IMR-90 (cell line): ENCODE measurements at regions not wholly inside any gene's neighbourhood (a gene's known extent, or its start where the extent isn't known, plus 50 kb on each side); places are given as distances from the start of the nearest gene placed in this dataset.

Experiments
- ATAC-seq: fragments of 200-7000 bp; cut with Tn5 transposase; 2 replicates; pipeline ENCODE4 v1.9.1; 2020; ENCODE audit warnings: low read depth, mild to moderate bottlenecking, moderate library complexity
- BruUV-seq: library from RNA; stranded (reverse); fragments of 400-500 nt; replicated peaks from 2 replicates; lab custom pipeline; 2021; lab: Mats Ljungman, UMichigan
- CTCF ChIA-PET: fragments of 300-600 bp; formaldehyde crosslinking; extraction: SDS; loops from one replicate; lab custom pipeline; 2021; ENCODE audit warnings: antibody characterized with exemption; lab: Yijun Ruan, JAX
- POLR2A ChIA-PET: fragments of 300-600 bp; sonication (Branson Sonifier 250); formaldehyde crosslinking; loops from one replicate; lab custom pipeline; 2022; ENCODE audit warnings: antibody characterized with exemption; ENCODE audit not compliant: unreplicated experiment; lab: Charles Lee
- DNase-seq: peaks from one replicate; pipeline ENCODE4 v3.0.0; 2013
- H2AFZ ChIP-seq: replicated peaks from 2 replicates; pipeline ENCODE3; 2013; ENCODE audit warnings: low read length, mild to moderate bottlenecking; ENCODE audit not compliant: poor library complexity
- H2AK5ac ChIP-seq: 2 replicates; pipeline ENCODE4 v1.6.1; 2013; ENCODE audit warnings: low read depth, low read length, inconsistent platforms
- H2AK9ac ChIP-seq: replicated peaks from 2 replicates; pipeline ENCODE3; 2013; ENCODE audit warnings: mild to moderate bottlenecking, low read depth, low read length, moderate library complexity; ENCODE audit not compliant: poor library complexity
- H2BK120ac ChIP-seq: 2 replicates; pipeline ENCODE4 v1.6.1; 2013; ENCODE audit warnings: low read depth, low read length, inconsistent platforms
- H2BK15ac ChIP-seq: 3 replicates; pipeline ENCODE4 v1.6.1; 2013; ENCODE audit warnings: low read depth, low read length, inconsistent platforms
- H2BK20ac ChIP-seq: 2 replicates; pipeline ENCODE4 v1.6.1; 2013; ENCODE audit warnings: low read depth, mild to moderate bottlenecking, inconsistent platforms, low read length, moderate library complexity
- H2BK5ac ChIP-seq: 2 replicates; pipeline ENCODE4 v1.6.1; 2013; ENCODE audit warnings: mild to moderate bottlenecking, low read depth, low read length, inconsistent platforms; ENCODE audit not compliant: poor library complexity, severe bottlenecking
- H3K14ac ChIP-seq: replicated peaks from 2 replicates; pipeline ENCODE4 v1.6.1; 2013; ENCODE audit warnings: low read depth, low read length, inconsistent platforms
- H3K18ac ChIP-seq: 2 replicates; pipeline ENCODE4 v1.6.1; 2013; ENCODE audit warnings: low read depth, low read length, control low read depth
- H3K23ac ChIP-seq: 2 replicates; pipeline ENCODE4 v1.6.1; 2013; ENCODE audit warnings: low read depth, low read length, inconsistent platforms
- H3K27ac ChIP-seq: 2 replicates; pipeline ENCODE4 v1.5.1; 2013; ENCODE audit warnings: mild to moderate bottlenecking, control low read depth, low read length; ENCODE audit not compliant: insufficient read depth
- H3K27me3 ChIP-seq: 2 replicates; pipeline ENCODE4 v1.6.1; 2013; ENCODE audit warnings: low read length; ENCODE audit not compliant: control insufficient read depth, insufficient read depth
- H3K36me3 ChIP-seq: 2 replicates; pipeline ENCODE4 v1.6.1; 2013; ENCODE audit warnings: low read length, mixed read lengths; ENCODE audit not compliant: control insufficient read depth, insufficient read depth
- H3K4ac ChIP-seq: 2 replicates; pipeline ENCODE4 v1.6.1; 2013; ENCODE audit warnings: low read depth, low read length, inconsistent platforms
- H3K4me1 ChIP-seq: 2 replicates; pipeline ENCODE4 v1.6.1; 2013; ENCODE audit warnings: low read length, mixed read lengths; ENCODE audit not compliant: control insufficient read depth, insufficient read depth
- H3K4me2 ChIP-seq: 2 replicates; pipeline ENCODE4 v1.6.1; 2013; ENCODE audit warnings: low read depth, mild to moderate bottlenecking, control low read depth, low read length, moderate library complexity
- H3K4me3 ChIP-seq: 2 replicates; pipeline ENCODE4 v1.5.1; 2013; ENCODE audit warnings: low read depth, mild to moderate bottlenecking, control low read depth, low read length, moderate library complexity; ENCODE audit not compliant: insufficient read depth
- H3K56ac ChIP-seq: 2 replicates; pipeline ENCODE4 v1.6.1; 2013; ENCODE audit warnings: low read length, inconsistent platforms; ENCODE audit not compliant: insufficient read depth; ENCODE audit errors: extremely low read depth
- H3K79me1 ChIP-seq, 2 experiments: 2 replicates each; pipeline ENCODE4 v1.6.1; 2013; ENCODE audit warnings: low read length in 2 of 2, inconsistent platforms in 1 of 2, low read depth in 1 of 2
- H3K9ac ChIP-seq: 2 replicates; pipeline ENCODE4 v1.6.1; 2013; ENCODE audit warnings: low read depth, low read length, control low read depth
- H3K9me1 ChIP-seq: 2 replicates; pipeline ENCODE4 v1.6.1; 2013; ENCODE audit warnings: low read length, inconsistent platforms; ENCODE audit not compliant: insufficient read depth
- H3K9me3 ChIP-seq: 2 replicates; pipeline ENCODE4 v1.6.1; 2013; ENCODE audit warnings: low read length; ENCODE audit not compliant: control insufficient read depth, insufficient read depth
- H4K20me1 ChIP-seq: 2 replicates; pipeline ENCODE4 v1.6.1; 2013; ENCODE audit warnings: low read length, inconsistent platforms; ENCODE audit not compliant: insufficient read depth
- H4K5ac ChIP-seq: 2 replicates; pipeline ENCODE4 v1.6.1; 2013; ENCODE audit warnings: mild to moderate bottlenecking, low read depth, low read length, control low read depth
- H4K8ac ChIP-seq, 2 experiments: 2 replicates each; pipeline ENCODE4 v1.6.1; 2013; ENCODE audit warnings: low read depth in 2 of 2, low read length in 2 of 2, control low read depth in 1 of 2, inconsistent platforms in 1 of 2
- H4K91ac ChIP-seq: 2 replicates; pipeline ENCODE4 v1.6.1; 2013; ENCODE audit warnings: low read depth, low read length, inconsistent platforms; ENCODE audit not compliant: insufficient read depth
- BHLHE40 ChIP-seq: fragments of 150-350 bp; IDR thresholded peaks from 2 replicates; pipeline ENCODE4 v1.6.1; 2016; ENCODE audit warnings: mild to moderate bottlenecking, low read depth, low read length
- CHD1 ChIP-seq: IDR thresholded peaks from 2 replicates; pipeline ENCODE4 v1.6.1; 2012; ENCODE audit warnings: low read depth, low read length, improper control_type of control experiment
- CTCF ChIP-seq: conservative IDR thresholded peaks from 2 replicates; pipeline ENCODE4 v1.5.1; 2012; ENCODE audit warnings: mild to moderate bottlenecking, low read depth, low read length, improper control_type of control experiment
- ELK1 ChIP-seq: fragments of 150-350 bp; IDR thresholded peaks from 2 replicates; pipeline ENCODE4 v1.6.1; 2016; ENCODE audit warnings: low read depth, mild to moderate bottlenecking, low read length, moderate library complexity, borderline replicate concordance
- FOS ChIP-seq: fragments of 150-350 bp; IDR thresholded peaks from 2 replicates; pipeline ENCODE4 v1.6.1; 2016; ENCODE audit warnings: low read depth, low read length
- NFE2L2 ChIP-seq: fragments of 150-350 bp; IDR thresholded peaks from 2 replicates; pipeline ENCODE4 v1.6.1; 2016; ENCODE audit warnings: low read depth, mild to moderate bottlenecking, low read length
- RCOR1 ChIP-seq: IDR thresholded peaks from 2 replicates; pipeline ENCODE4 v1.6.1; 2012; ENCODE audit warnings: mild to moderate bottlenecking, low read length, improper control_type of control experiment; ENCODE audit not compliant: insufficient replicate concordance
- RFX5 ChIP-seq: IDR thresholded peaks from 2 replicates; pipeline ENCODE4 v1.8.0; 2012; ENCODE audit warnings: low read depth, mild to moderate bottlenecking, low read length, moderate library complexity
- SMC3 ChIP-seq: fragments of 150-350 bp; IDR thresholded peaks from 2 replicates; pipeline ENCODE4 v1.6.1; 2016; ENCODE audit warnings: low read depth, mild to moderate bottlenecking, antibody characterized with exemption, low read length, moderate library complexity
- WGBS, 2 experiments: methylation state at CpG; one replicate each; pipeline versions ENCODE4 v1.1.5 to v1.1.7; 2013; ENCODE audit warnings: missing lambda C conversion rate in 2 of 2; ENCODE audit not compliant: insufficient read length in 1 of 2; ENCODE audit errors: extremely low coverage in 2 of 2; 5-methylcytosine and 5-hydroxymethylcytosine counted together
- dilution Hi-C: fragments of 300-500 bp; cut with HindIII; formaldehyde crosslinking; loops from one replicate; pipeline ENCODE4 v1.14.3; 2018; ENCODE audit warnings: low sequenced_read_pairs; ENCODE audit not compliant: unreplicated experiment
- in situ Hi-C: fragments of 300-500 bp; cut with MboI; formaldehyde crosslinking; loops from 3 replicates; pipeline ENCODE4 v1.14.3; 2019; ENCODE audit warnings: low sequenced_read_pairs, inconsistent platforms, mixed read lengths
- intact Hi-C: fragments of 100-400 bp; cut with micrococcal nuclease; formaldehyde crosslinking; loops from 2 replicates; pipeline ENCODE4 v1.10.0; 2022

GRCh38 chr4:163871078-163871477 is 376.6 kb downstream of the TMA16 start:
- H3K9ac ChIP-seq: no peak overlapping the region
- H3K23ac ChIP-seq: no peak overlapping the region
- H2AK5ac ChIP-seq: no peak overlapping the region
- H2BK120ac ChIP-seq: no peak overlapping the region
- ChIA-PET CTCF (no interaction called here), POLR2A (no interaction called here)
- no peaks in the 10 kb centered on the region for H3K9me3 ChIP-seq
- ATAC-seq: no peak
- no peaks in the 10 kb centered on the region for H4K20me1 ChIP-seq
- in situ Hi-C loops: no loop called here
- H2BK20ac ChIP-seq: no peak overlapping the region
- no peak overlapping the region for H2BK15ac ChIP-seq
- H4K8ac ChIP-seq: no peak overlapping the region
- H3K79me1 ChIP-seq: no peaks in the 10 kb centered on the region
- H3K14ac ChIP-seq: no peak overlapping the region
- intact Hi-C loops: no loop called here
- dilution Hi-C loops: no loop called here
- no peak overlapping the region for H4K91ac ChIP-seq
- H2AK9ac ChIP-seq: no peak overlapping the region
- no peak overlapping the region for H4K5ac ChIP-seq
- no peaks in the 10 kb centered on the region for H3K4me1 ChIP-seq
- H3K4me3 ChIP-seq: no peak overlapping the region
- no peaks in the 10 kb centered on the region for H3K27me3 ChIP-seq
- H3K9me1 ChIP-seq: no peaks in the 10 kb centered on the region
- no peak for DNase-seq
- no TSS peak for BruUV-seq
- TF ChIP-seq RCOR1: no peak
- TF ChIP-seq SMC3: no peak
- TF ChIP-seq CTCF: no peak
- no peak for TF ChIP-seq FOS
- TF ChIP-seq CHD1: no peak
- TF ChIP-seq RFX5: no peak
- no peak for TF ChIP-seq BHLHE40
- no peak for TF ChIP-seq NFE2L2
- TF ChIP-seq ELK1: no peak
- no CpG with 5 or more reads among the region's 1 CpG for WGBS, 2 experiments
- no peak overlapping the region for H3K56ac ChIP-seq
- no peak overlapping the region for H2AFZ ChIP-seq
- H2BK5ac ChIP-seq: no peak overlapping the region
- H3K4ac ChIP-seq: no peak overlapping the region
- no peak overlapping the region for H3K4me2 ChIP-seq
- no peaks in the 10 kb centered on the region for H3K36me3 ChIP-seq
- no peak overlapping the region for H3K18ac ChIP-seq
- no peak overlapping the region for H3K27ac ChIP-seq
